ENCODE measurements at regions not wholly inside any gene's neighbourhood (a gene's known extent, or its start where the extent isn't known, plus 50 kb on each side); places are given as distances from the start of the nearest gene placed in this dataset.

DNA sequence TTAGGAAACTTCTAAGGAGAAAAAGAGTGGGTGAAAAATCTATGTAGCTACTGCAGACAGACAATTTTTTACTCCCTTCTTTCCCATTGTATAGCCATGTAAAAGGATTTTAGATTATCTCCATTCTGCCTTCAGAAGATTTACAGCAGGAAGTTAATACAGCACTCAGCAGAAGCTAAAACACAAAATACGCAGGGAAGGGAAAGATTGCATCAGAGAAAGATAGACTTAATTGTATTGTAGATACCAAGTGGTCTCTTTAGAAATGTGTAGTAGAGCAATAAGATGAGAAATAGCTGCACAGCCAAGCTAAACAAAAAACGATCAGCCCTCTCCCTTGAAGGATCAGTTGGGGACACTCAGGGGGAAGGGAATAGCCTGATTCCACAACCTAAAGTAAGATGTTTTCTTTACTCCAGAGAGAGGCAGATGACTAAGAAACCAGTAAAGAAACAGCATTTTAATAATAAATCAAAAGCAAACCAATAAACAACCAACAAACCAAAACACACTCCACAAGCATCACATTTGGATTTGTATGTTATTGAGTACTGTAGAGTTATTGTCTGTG lies 236.7 kb upstream of the SLITRK1 start:
- TF ChIP-seq EZH2 (IDR thresholded peaks at IDR 0.05; ENCODE audit: borderline replicate concordance, insufficient read depth, low read depth, low read length, poor library complexity, severe bottlenecking) (no peak), CTCF (IDR thresholded peaks at IDR 0.05) (no peak)
- no peaks in the 10 kb centered on the region for H3K4me1 ChIP-seq (ENCODE audit: control insufficient read depth in 2 of 2, insufficient read depth in 2 of 2, low read length in 2 of 2)
- WGBS (ENCODE audit: insufficient coverage) = no CpG with 5 or more reads among the region's 2 CpGs
- H3K36me3 ChIP-seq (replicated peaks in 1 of 2; ENCODE audit: control extremely low read depth in 1 of 2, control insufficient read depth in 1 of 2, extremely low read depth in 1 of 2, insufficient read depth in 2 of 2, low read length in 1 of 2) = no peaks in the 10 kb centered on the region
- H3K27ac Mint-ChIP-seq = no peak overlapping the region
- intact Hi-C loops (cut with micrococcal nuclease) = no loop called here
- H3K4me2 ChIP-seq (replicated peaks; ENCODE audit: low read depth, low read length, poor library complexity, severe bottlenecking) = no peak overlapping the region
- H3K27ac ChIP-seq (ENCODE audit: low read length in 2 of 2) = no peak overlapping the region
- ChIA-PET POLR2A (no interaction called here), CTCF (no interaction called here)
- H3K9me3 ChIP-seq (ENCODE audit: control extremely low read depth in 1 of 3, control insufficient read depth in 2 of 3, insufficient read depth in 1 of 3, low read length in 2 of 3) = no peaks in the 10 kb centered on the region
- no peaks in the 10 kb centered on the region for H4K20me1 ChIP-seq (ENCODE audit: control insufficient read depth, insufficient read depth, low read length, poor library complexity, severe bottlenecking)
- H3K27me3 ChIP-seq (replicated peaks in 1 of 4; ENCODE audit: control extremely low read depth in 1 of 4, control insufficient read depth in 3 of 4, insufficient read depth in 4 of 4, low read length in 3 of 4) = no peaks in the 10 kb centered on the region
- no peaks in the 10 kb centered on the region for H3K27me3 Mint-ChIP-seq
- no peak for ATAC-seq (ENCODE audit: low read depth)
- no peak overlapping the region for H3K4me3 ChIP-seq (ENCODE audit: control extremely low read depth in 1 of 5, extremely low read depth in 1 of 5, insufficient read depth in 1 of 5, low read depth in 2 of 5, low read length in 4 of 5)
- no peak overlapping the region for H3K9ac ChIP-seq (ENCODE audit: low read length)
- H2AFZ ChIP-seq (ENCODE audit: insufficient read depth, low read depth, low read length, poor library complexity, severe bottlenecking) = no peak overlapping the region
- no peak overlapping the region for H3K4me3 Mint-ChIP-seq
- H3K9me3 Mint-ChIP-seq (ENCODE audit: insufficient read depth) = peaks cover 4% of the 10 kb centered on the region
- no peaks in the 10 kb centered on the region for H3K79me2 ChIP-seq (ENCODE audit: control insufficient read depth, insufficient read depth, low read length)
- no peaks in the 10 kb centered on the region for H3K4me1 Mint-ChIP-seq
- no peak for DNase-seq

DNA sequence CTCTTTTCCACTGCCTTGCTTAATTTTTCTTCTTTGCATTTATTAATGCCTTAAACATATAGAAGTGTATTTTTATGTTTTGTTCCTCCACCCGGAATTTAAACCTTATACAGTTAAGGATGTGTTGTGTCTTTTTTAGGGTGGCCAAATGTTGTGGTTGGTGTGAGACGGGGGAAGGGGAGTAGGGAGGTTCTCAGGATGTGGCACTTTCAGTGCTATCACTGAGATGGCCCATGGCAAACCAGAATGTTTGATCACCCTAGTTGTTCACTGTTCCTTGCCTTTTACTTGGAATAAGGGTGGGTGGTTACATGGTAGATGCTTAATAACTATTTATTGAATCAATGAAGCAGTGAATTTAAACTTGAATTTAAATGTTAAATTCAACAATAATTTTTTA lies 216.0 kb upstream of the SLITRK1 start:
- WGBS (ENCODE audit: insufficient coverage) = 56% methylated on average over 1 of the region's 2 CpGs
- DNase-seq = no peak
- H3K9me3 Mint-ChIP-seq (ENCODE audit: insufficient read depth) = no peaks in the 10 kb centered on the region
- ATAC-seq (ENCODE audit: low read depth) = no peak
- no peaks in the 10 kb centered on the region for H3K79me2 ChIP-seq (ENCODE audit: control insufficient read depth, insufficient read depth, low read length)
- no peaks in the 10 kb centered on the region for H3K36me3 ChIP-seq (replicated peaks in 1 of 2; ENCODE audit: control extremely low read depth in 1 of 2, control insufficient read depth in 1 of 2, extremely low read depth in 1 of 2, insufficient read depth in 2 of 2, low read length in 1 of 2)
- ChIA-PET POLR2A (no interaction called here), CTCF (no interaction called here)
- H3K4me1 Mint-ChIP-seq = no peaks in the 10 kb centered on the region
- H3K9me3 ChIP-seq (ENCODE audit: control extremely low read depth in 1 of 3, control insufficient read depth in 2 of 3, insufficient read depth in 1 of 3, low read length in 2 of 3) = no peaks in the 10 kb centered on the region
- no peak overlapping the region for H3K4me3 ChIP-seq (ENCODE audit: control extremely low read depth in 1 of 5, extremely low read depth in 1 of 5, insufficient read depth in 1 of 5, low read depth in 2 of 5, low read length in 4 of 5)
- H3K27ac Mint-ChIP-seq = no peak overlapping the region
- H3K4me3 Mint-ChIP-seq = no peak overlapping the region
- no peaks in the 10 kb centered on the region for H3K27me3 ChIP-seq (replicated peaks in 1 of 4; ENCODE audit: control extremely low read depth in 1 of 4, control insufficient read depth in 3 of 4, insufficient read depth in 4 of 4, low read length in 3 of 4)
- no peak overlapping the region for H2AFZ ChIP-seq (ENCODE audit: insufficient read depth, low read depth, low read length, poor library complexity, severe bottlenecking)
- intact Hi-C loops (cut with micrococcal nuclease) = no loop called here
- H3K4me1 ChIP-seq (ENCODE audit: control insufficient read depth in 2 of 2, insufficient read depth in 2 of 2, low read length in 2 of 2) = no peaks in the 10 kb centered on the region
- H3K9ac ChIP-seq (ENCODE audit: low read length) = no peak overlapping the region
- no peak overlapping the region for H3K4me2 ChIP-seq (replicated peaks; ENCODE audit: low read depth, low read length, poor library complexity, severe bottlenecking)
- no peak overlapping the region for H3K27ac ChIP-seq (ENCODE audit: low read length in 2 of 2)
- H3K27me3 Mint-ChIP-seq = no peaks in the 10 kb centered on the region
- H4K20me1 ChIP-seq (ENCODE audit: control insufficient read depth, insufficient read depth, low read length, poor library complexity, severe bottlenecking) = no peaks in the 10 kb centered on the region
- TF ChIP-seq EZH2 (IDR thresholded peaks at IDR 0.05; ENCODE audit: borderline replicate concordance, insufficient read depth, low read depth, low read length, poor library complexity, severe bottlenecking) (no peak), CTCF (IDR thresholded peaks at IDR 0.05) (no peak)

All from B cell (primary cell).